Limb (tissue), 2 donors: ENCODE measurements at regions not wholly inside any gene's neighbourhood (a gene's known extent, or its start where the extent isn't known, plus 50 kb on each side); places are given as distances from the start of the nearest gene placed in this dataset.

ENCODE experiments used
- DNase-seq, 2 donors: peaks; one replicate each; pipeline ENCODE4 v3.0.0-alpha.2; 2016; ENCODE audit errors: extremely low spot score in 2 of 2

- peak; percentile 34 to 57 for DNase-seq
These were observed 291.5 kb upstream of the SRRM4 start for GRCh38 chr12:118689793-118690192.

- no peak for DNase-seq
These were observed 290.8 kb upstream of the SRRM4 start for GRCh38 chr12:118690506-118690905.

GRCh38 chr12:118694128-118694775 is 287.1 kb upstream of the SRRM4 start:
- DNase-seq = no peak

- no peak for DNase-seq
These were observed 276.7 kb upstream of the SRRM4 start for GRCh38 chr12:118704527-118705241.

GRCh38 chr12:118706437-118706836 is 274.9 kb upstream of the SRRM4 start:
- no peak for DNase-seq

GRCh38 chr12:118709946-118710345 is 271.4 kb upstream of the SRRM4 start:
- no peak for DNase-seq

- no peak for DNase-seq
These were observed 270.2 kb upstream of the SRRM4 start for GRCh38 chr12:118711185-118711584.

- DNase-seq = no peak
These were observed 267.3 kb upstream of the SRRM4 start for GRCh38 chr12:118714051-118714460.

GRCh38 chr12:118714500-118714899 is 266.8 kb upstream of the SRRM4 start:
- no peak for DNase-seq

- no peak for DNase-seq
These were observed 265.7 kb upstream of the SRRM4 start for GRCh38 chr12:118715647-118716046.

- DNase-seq = no peak
These were observed 254.0 kb upstream of the SRRM4 start for GRCh38 chr12:118727196-118727978.

- DNase-seq = no peak
These were observed 253.4 kb upstream of the SRRM4 start for GRCh38 chr12:118727979-118728366.

GRCh38 chr12:118734266-118734665 is 247.1 kb upstream of the SRRM4 start:
- no peak for DNase-seq

- DNase-seq = no peak
These were observed 243.3 kb upstream of the SRRM4 start for GRCh38 chr12:118737985-118738540.

GRCh38 chr12:118741194-118741593 is 240.1 kb upstream of the SRRM4 start:
- no peak for DNase-seq

GRCh38 chr12:118742431-118742830 is 238.9 kb upstream of the SRRM4 start:
- DNase-seq = no peak

- no peak for DNase-seq
These were observed 237.2 kb upstream of the SRRM4 start for GRCh38 chr12:118743896-118744700.

- DNase-seq = no peak
These were observed 235.2 kb upstream of the SRRM4 start for GRCh38 chr12:118746176-118746575.

GRCh38 chr12:118746960-118747359 is 234.4 kb upstream of the SRRM4 start:
- no peak for DNase-seq

- no peak for DNase-seq
These were observed 233.6 kb upstream of the SRRM4 start for GRCh38 chr12:118747771-118748170.
